CD4-positive, alpha-beta T cell treated with Interleukin-17A for 1 hour (primary cell): ENCODE measurements at regions not wholly inside any gene's neighbourhood (a gene's known extent, or its start where the extent isn't known, plus 50 kb on each side); places are given as distances from the start of the nearest gene placed in this dataset.

Source experiments
- DNase-seq: peaks from one replicate; pipeline ENCODE4 v3.0.0-alpha.2; 2020

DNA sequence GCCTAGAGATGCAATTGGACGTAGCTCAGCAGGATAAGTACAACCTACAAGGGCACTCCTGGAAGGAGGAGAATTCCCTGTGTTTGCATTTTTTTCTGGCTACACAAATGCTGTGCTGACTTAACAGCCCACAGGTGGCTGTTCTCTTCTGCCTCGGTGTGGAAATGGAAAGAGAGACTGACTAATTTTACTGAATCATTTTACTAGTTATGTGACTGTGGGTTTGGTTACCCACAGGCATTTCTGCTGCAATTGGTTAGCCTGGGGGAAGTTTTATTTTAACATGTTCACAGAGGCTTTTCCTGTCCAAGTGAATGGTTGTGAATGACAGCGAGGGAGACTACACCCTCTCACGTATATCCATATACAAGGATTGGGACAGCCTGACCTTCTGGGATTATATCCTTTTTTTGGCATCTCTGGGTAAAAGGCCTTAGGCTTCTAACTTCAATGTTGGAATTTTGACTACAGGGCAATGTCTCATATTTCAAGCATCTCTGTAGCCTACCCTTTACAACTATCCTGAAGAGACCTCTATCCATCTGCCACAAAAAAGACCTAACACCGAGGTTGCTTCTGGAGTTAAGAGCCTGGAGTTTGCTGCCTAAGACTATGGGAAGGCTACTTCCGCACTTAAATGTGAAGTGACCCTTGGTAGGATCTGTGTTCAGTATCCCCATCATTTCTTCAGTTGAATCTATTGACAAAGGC is 67.2 kb upstream of the TP63 start:
- DNase-seq, result peak; percentile 3

DNA sequence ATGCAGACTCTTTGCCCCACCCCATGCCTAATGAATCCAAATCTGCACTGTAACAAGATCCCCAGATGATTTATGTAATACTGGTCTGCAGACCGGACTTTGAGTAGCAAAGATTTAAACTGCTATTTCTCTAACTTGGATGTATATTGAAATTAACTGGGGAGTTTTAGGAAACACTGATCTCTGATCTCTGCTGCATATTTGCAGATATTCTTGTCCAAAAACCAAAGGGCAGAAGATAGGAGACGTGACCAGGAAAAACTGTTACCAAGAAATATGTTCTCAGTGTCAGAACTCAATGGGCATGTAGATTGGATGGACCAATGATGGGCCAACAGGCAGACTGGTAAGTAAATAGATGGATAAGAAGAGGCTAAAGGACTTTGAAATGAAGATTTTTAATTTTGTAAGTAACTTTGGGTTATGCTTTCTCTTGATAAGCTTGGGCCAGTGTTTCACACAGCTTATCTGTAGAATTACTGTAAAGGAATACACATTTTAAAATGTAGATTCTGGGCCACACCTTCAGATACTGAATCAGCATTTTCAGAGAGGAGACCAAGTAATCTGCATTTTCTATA is 64.5 kb upstream of the TP63 start:
- no peak for DNase-seq

DNA sequence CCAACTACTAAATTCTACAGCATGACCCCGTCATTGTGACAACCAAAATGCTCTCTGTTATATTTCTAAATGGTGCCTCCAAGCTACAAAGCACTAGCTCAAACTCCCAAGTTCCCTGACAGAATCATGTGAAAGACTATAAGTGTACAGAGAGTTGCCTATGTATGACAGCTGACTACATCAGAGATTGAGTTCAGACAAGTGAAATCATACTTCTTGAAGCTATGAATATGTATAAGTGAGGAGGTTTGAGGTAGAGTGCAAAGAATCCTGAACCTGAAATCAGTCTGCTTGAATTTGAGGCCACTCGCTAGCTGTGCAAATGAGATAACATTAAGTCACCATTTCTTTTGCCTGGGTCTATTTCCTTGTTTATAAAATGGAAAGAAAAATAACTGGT is 63.9 kb upstream of the TP63 start:
- DNase-seq, result no peak

GRCh38 chr3:189567766-189568420 is 63.3 kb upstream of the TP63 start:
- no peak for DNase-seq

GRCh38 chr3:189568961-189569360 is 62.2 kb upstream of the TP63 start:
- DNase-seq, result no peak

GRCh38 chr3:189569473-189569872 is 61.7 kb upstream of the TP63 start:
- no peak for DNase-seq

GRCh38 chr3:189570916-189571315 is 60.3 kb upstream of the TP63 start:
- peak; percentile 13 for DNase-seq

- DNase-seq, result no peak
These were observed 58.9 kb upstream of the TP63 start for GRCh38 chr3:189572249-189572648.

DNA sequence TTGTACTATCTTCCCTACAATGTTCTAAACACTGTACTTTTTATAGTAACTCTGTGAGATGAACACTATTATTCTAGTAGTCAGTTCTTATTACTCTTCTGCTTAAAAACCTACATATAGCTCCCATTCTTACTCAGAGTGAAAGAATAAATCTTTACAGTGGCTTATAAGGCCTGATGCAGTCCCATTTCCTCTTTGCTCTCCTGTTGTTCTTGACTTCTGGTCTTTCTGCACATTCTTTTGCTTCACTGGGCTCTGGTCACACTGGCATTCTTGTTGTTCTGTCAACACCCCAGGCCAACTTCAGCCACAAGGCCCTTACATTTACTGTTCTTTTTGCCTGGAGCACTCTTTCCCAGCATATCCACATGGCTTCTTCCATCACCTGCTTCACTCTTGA is 58.2 kb upstream of the TP63 start:
- DNase-seq, result no peak

DNA sequence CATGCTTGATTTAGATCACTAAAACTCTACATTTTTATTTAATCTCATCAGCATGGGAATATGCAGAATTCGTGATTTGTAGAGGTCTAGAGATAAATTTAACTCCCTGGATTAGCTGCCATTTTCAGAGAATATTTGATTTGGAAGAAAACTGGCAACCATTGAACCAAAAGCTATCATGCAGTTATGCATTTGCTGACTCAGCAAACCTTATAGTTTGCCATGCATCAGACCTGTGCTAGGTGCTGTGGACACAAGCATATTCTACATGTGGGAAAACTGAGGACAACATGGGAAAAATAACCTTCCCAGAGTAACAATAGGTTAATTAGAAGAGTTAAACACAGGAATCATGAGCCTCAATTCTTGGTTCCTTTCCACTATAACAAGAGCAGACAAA is 54.7 kb upstream of the TP63 start:
- DNase-seq, result no peak

GRCh38 chr3:189577050-189577951 is 53.9 kb upstream of the TP63 start:
- DNase-seq, result no peak

DNA sequence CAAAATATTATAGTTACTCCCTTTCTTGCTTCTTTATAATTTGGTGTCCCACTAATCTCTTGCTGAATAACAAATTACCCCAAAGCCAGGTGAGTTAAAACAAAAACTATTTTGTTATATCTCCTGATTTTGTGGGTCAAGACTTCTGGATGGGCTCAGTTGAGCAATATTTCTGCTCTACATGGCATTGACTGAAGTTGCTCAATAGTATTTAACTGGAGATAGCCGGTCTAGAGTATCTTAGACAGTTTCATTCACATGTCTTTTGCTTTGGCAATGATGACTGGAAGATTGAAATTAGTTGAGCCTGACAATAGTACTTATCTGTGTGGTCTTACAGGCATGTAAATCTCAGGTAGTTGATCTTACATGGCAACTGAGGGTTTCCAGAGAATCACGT is 51.0 kb upstream of the TP63 start:
- no peak for DNase-seq
